ENCODE measurements at regions not wholly inside any gene's neighbourhood (a gene's known extent, or its start where the extent isn't known, plus 50 kb on each side); places are given as distances from the start of the nearest gene placed in this dataset.

DNA sequence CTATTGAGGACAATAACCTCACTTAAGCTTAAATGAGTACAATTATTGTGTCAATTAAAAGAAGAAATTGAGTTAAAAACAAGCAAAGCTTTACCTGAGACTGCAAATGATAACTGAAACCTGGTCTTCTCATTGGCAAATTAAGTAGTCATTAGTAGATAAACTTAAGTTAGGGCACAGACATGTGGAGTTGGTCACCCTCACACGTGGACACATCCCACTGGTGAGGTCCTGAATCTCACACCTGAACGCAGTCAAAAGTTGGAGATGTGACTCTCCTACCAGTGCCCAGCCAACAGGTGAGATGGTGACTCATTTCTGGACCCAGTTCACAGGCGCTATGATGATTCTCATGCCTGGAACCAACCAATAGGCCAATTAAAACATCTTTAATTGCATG lies 311.6 kb downstream of the FOXL1 start:
- no peak for TF ChIP-seq ZFX (IDR thresholded peaks at IDR 0.05; ENCODE audit: borderline replicate concordance)
- TF ChIP-seq, protein P1, sequence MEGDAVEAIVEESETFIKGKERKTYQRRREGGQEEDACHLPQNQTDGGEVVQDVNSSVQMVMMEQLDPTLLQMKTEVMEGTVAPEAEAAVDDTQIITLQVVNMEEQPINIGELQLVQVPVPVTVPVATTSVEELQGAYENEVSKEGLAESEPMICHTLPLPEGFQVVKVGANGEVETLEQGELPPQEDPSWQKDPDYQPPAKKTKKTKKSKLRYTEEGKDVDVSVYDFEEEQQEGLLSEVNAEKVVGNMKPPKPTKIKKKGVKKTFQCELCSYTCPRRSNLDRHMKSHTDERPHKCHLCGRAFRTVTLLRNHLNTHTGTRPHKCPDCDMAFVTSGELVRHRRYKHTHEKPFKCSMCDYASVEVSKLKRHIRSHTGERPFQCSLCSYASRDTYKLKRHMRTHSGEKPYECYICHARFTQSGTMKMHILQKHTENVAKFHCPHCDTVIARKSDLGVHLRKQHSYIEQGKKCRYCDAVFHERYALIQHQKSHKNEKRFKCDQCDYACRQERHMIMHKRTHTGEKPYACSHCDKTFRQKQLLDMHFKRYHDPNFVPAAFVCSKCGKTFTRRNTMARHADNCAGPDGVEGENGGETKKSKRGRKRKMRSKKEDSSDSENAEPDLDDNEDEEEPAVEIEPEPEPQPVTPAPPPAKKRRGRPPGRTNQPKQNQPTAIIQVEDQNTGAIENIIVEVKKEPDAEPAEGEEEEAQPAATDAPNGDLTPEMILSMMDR (IDR thresholded peaks at IDR 0.05): no peak
- H3K27ac ChIP-seq: no peak overlapping the region

GRCh38 chr16:86891121-86891520 lies 312.8 kb downstream of the FOXL1 start:
- no peak overlapping the region for H3K27ac ChIP-seq
- TF ChIP-seq ZFX (IDR thresholded peaks at IDR 0.05; ENCODE audit: borderline replicate concordance): no peak
- TF ChIP-seq, protein P1 (IDR thresholded peaks at IDR 0.05): no peak

DNA sequence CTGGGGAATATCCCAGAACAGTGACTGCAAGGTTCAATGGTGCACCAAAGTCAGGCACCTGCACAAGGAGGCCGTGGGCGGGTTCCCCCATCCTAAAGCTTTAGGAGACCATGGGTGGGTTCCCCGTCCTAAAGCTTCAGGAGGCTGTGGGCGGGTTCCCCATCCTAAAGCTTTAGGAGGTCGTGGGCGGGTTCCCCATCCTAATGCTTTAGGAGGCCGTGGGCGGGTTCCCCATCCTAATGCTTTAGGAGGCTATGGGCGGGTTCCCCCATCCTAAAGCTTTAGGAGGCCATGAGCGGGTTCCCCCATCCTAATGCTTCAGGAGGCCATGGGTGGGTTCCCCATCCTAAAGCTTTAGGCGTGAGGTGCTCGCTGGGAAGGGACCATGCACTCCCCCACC lies 313.3 kb downstream of the FOXL1 start:
- no peak overlapping the region for H3K27ac ChIP-seq
- TF ChIP-seq, protein P1 (IDR thresholded peaks at IDR 0.05): no peak
- TF ChIP-seq ZFX (IDR thresholded peaks at IDR 0.05; ENCODE audit: borderline replicate concordance): no peak

- TF ChIP-seq ZFX (IDR thresholded peaks at IDR 0.05; ENCODE audit: borderline replicate concordance): no peak
- TF ChIP-seq, protein P1 (IDR thresholded peaks at IDR 0.05): no peak
- H3K27ac ChIP-seq: no peak overlapping the region
Observed at GRCh38 chr16:86892509-86892908, 314.2 kb downstream of the FOXL1 start.

DNA sequence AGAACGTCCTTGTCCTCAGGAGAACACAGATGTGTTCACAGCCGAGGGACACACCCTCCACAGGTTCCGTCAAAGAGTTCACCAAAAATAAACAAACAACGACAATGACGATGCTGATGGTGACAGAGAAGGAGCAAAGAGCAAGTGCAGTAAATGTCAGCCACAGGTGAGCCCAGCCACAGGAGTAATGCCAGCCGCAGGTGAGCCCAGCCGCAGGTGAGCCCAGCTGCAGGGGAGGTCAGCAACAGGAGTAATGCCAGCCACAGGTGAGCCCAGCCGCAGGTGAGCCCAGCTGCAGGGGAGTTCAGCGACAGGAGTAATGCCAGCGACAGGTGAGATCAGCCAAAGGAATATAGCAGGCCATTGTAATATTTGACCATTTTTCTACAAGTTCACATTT lies 315.2 kb downstream of the FOXL1 start:
- TF ChIP-seq ZFX (IDR thresholded peaks at IDR 0.05; ENCODE audit: borderline replicate concordance): no peak
- TF ChIP-seq, protein P1 (IDR thresholded peaks at IDR 0.05): no peak
- no peak overlapping the region for H3K27ac ChIP-seq

DNA sequence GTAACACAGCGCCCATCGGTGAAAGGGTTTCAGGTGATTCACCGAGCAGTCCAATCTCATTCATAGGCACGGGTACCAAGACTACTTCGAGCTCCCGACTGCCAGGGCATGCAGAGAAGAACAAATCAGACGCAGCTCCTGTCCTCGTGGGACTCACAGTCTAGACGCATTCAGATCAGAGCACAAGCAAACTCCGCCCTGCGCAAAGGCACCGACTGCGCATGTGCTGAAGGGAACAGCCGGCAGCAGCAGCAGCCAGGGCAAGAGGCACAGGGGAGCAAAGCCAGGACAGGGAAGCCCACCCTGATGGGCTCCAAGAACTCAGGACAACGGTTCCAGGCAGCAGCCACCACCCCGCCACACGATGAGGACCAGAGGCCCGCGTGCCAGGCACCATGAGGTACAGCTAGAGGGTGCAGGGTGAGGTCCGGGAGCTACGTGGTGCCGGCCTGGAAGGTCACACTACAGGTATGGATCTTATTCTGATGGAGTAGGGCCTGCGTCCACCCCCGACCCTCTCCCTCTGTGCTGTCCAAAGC lies 315.7 kb downstream of the FOXL1 start:
- TF ChIP-seq, protein P1 (IDR thresholded peaks at IDR 0.05): no peak
- TF ChIP-seq ZFX (IDR thresholded peaks at IDR 0.05; ENCODE audit: borderline replicate concordance): no peak
- no peak overlapping the region for H3K27ac ChIP-seq

GRCh38 chr16:86894925-86895324 lies 316.6 kb downstream of the FOXL1 start:
- H3K27ac ChIP-seq: no peak overlapping the region
- TF ChIP-seq, protein P1 (IDR thresholded peaks at IDR 0.05): no peak
- no peak for TF ChIP-seq ZFX (IDR thresholded peaks at IDR 0.05; ENCODE audit: borderline replicate concordance)

Data from 22Rv1 (cell line).